Stimulated activated CD8-positive, alpha-beta memory T cell treated with anti-CD3 and anti-CD28 coated beads, Interleukin-15, amount 100 ng/mL, for 1 hour (primary cell): ENCODE measurements at regions not wholly inside any gene's neighbourhood (a gene's known extent, or its start where the extent isn't known, plus 50 kb on each side); places are given as distances from the start of the nearest gene placed in this dataset.
"Not testable (repeated sequence)": the region's sequence is repeated elsewhere in the genome, so short reads cannot be mapped to it uniquely, and the experiment has no call there.

Experiments used
- DNase-seq: peaks from one replicate; pipeline ENCODE4 v3.0.0-alpha.2; 2020; ENCODE audit warnings: low read depth

DNA sequence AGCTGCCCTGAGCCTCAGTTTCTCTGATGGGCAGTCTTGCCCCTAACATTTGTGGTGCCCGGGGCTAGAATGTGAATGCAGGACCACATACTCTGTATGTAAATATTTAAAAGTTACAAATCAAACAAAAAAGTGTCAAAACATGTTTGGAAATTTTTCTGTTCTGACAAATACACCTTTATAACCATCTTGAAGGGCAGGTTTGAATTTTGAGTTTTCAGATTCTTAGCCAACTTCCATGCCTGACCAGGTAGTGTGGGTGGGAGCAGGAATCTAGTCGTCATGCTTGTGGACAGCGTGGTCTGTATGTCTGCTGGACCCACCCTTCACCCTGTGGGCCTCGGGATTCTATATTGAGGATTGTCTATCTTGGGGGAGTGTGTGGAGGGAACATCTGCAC is 325.1 kb downstream of the SOX4 start:
- no peak for DNase-seq

GRCh38 chr6:21922086-21922485 is 328.5 kb downstream of the SOX4 start:
- DNase-seq, result no peak

- DNase-seq, result no peak
These were observed 330.5 kb downstream of the SOX4 start for GRCh38 chr6:21924002-21924401.

DNA sequence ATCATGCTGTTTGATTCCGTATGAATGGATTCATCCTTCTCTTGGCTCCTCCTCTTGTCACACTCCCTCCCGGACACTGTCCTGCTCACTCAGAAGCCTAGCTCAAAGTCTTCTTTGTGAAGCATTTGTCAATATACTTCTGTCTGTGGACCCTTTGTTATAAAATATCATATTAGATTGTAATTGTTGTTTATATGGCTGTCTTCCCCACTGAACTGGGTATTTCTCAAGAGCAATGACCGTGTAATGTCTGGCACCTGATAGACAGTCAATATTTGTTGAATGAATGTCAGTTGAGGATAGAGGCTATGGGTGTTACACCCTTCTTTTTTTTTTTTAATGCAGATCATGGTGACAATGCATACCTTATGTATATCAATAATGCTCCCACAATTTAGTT is 335.3 kb downstream of the SOX4 start:
- DNase-seq, result no peak

GRCh38 chr6:21931641-21932335 is 338.2 kb downstream of the SOX4 start:
- no peak for DNase-seq

DNA sequence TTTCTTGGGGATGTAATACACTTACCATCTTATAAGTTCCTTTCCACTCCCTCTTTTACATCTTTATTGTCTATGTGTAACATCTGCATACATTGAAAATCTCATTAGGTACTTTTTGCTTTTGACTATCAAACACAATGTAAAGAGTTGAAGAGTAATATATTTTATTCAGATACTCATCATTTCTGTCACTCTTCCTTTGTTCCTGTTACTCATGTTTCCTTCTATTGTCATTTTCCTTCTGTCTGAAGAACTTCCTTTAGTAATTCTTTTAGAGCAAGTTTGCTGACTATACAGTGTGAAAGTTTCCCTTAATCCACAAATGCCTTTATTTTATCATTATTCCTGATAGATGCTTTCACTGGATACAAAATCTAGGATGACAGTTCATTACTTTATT is 339.8 kb downstream of the SOX4 start:
- no peak for DNase-seq

- DNase-seq, result no peak
These were observed 341.6 kb downstream of the SOX4 start for GRCh38 chr6:21935142-21935541.

- no peak for DNase-seq
These were observed 342.0 kb downstream of the SOX4 start for GRCh38 chr6:21935561-21936028.

- no peak for DNase-seq
These were observed 343.9 kb downstream of the SOX4 start for GRCh38 chr6:21937466-21937865.

DNA sequence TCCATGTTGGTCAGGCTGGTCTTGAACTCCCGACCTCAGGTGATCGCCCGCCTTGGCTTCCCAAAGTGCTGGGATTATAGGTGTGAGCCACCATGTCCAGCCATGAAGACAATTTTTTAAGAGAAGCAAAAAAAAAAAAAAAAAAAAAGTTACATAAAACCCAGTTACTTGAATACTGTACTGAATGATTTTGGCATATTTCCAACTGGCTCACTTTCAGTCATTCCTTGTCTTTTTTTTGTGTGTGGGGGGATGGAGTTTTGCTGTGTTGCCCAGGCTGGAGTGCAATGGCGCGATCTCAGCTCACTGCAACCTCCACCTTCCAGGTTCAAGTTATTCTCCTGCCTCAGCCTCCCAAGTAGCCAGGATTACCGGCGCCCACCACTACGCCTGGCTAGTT is 345.5 kb downstream of the SOX4 start:
- not testable (repeated sequence) for DNase-seq

DNA sequence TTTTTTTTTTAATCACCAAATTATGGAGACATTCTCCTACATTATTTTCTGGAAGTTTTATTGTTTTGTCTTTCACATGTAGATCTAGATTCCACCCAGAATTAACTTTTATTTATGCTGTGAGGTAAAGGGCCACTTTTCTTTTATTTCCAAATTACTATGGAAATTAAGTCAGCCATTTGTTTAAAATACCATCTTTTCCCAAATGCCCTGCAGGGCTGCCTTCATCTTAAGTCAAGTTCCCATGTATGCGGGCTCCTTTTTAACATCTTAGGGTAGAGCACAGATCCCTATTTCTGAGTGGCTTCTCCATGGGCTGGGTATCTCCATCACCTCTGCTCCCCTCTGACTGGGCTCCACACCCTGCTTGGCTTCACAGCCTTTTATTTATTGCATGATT is 348.4 kb downstream of the SOX4 start:
- DNase-seq, result no peak

GRCh38 chr6:21942897-21943296 is 349.3 kb downstream of the SOX4 start:
- no peak for DNase-seq

GRCh38 chr6:21946298-21946783 is 350.5 kb downstream of the PRL start:
- no peak for DNase-seq

DNA sequence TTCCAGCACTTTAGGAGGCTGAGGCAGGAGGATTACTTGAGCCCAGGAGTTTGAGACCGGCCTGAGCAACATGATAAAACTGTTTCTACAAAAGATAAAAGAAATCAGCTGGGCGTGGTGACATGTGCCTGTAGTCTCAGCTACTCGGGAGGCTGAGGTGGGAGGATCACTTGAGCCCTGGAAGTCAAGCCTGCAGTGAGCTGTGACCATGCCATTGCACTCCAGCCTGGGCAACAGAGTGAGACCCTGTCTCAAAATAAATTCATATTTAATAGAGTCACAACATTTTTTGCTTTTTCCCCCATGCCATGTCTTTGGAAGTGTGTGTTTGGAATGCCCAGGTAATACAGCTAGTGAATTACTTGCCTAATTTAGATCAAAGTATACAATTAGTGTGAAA is 349.6 kb downstream of the PRL start:
- DNase-seq, result not testable (repeated sequence)

- no peak for DNase-seq
These were observed 349.0 kb downstream of the PRL start for GRCh38 chr6:21947731-21948386.

GRCh38 chr6:21949211-21949801 is 347.5 kb downstream of the PRL start:
- DNase-seq, result no peak

DNA sequence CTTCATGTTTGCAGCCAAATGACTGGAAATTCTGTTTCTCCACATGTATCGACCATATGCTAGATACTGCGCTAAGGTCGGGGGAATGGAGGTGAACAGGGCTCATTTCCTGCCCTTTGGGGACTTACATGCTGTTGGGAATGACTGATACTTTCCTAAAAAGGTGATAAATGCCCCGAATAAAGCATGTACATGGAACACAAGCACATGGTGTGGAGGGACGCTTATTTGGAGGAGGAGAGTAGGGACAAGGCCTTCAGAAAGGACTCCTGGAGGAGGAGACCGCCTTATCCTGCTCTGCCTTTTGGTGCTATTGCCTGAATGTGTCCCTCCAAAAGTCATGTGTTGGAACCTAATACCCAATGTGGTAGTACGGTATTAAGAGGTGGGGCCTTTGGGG is 344.5 kb downstream of the PRL start:
- DNase-seq, result no peak

DNA sequence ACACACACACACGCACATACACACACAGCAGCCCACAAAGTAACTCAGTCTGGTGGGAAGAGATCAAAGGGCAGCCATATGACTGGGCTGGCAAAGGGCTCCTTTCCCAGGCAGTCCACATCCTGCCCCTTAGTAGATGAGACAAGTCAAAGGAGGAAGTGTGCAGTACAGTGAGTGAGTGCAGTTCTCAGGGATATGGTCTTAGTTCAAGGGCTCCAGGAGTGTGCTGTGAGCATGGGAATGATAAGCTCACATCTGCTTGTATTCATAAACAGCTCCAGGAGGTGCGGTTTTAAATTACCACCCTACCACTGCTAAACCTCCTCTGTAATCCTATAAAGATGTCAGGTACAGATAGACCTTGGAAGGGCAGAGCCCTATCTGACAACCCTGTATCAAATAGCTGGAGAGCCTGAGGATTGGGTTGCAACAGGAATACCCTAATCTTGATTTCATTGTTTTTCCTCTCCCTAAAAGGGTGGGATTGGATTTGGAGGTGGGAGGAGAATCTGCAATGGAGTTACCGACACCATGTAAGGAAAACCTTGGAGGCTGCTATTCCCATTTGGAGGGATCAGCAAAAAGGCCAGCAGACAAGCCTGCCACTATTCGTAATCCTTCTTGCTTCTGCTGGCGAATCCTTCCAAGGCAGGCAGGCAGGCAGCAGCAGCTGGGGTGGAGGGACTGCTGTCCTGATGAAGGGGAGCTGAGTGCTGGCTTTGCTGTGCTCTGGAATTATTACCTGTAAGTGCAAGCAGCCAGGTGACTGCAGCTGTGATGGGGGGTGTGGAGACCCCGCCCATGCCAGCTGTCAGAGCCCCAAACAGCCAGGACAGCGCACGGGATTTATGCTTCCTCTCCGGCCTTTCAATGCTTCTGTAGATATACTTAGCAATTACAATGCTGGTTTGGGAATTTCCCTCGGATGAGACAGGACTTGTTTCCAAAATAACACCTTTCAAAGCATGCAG is 342.7 kb downstream of the PRL start:
- DNase-seq, result no peak

DNA sequence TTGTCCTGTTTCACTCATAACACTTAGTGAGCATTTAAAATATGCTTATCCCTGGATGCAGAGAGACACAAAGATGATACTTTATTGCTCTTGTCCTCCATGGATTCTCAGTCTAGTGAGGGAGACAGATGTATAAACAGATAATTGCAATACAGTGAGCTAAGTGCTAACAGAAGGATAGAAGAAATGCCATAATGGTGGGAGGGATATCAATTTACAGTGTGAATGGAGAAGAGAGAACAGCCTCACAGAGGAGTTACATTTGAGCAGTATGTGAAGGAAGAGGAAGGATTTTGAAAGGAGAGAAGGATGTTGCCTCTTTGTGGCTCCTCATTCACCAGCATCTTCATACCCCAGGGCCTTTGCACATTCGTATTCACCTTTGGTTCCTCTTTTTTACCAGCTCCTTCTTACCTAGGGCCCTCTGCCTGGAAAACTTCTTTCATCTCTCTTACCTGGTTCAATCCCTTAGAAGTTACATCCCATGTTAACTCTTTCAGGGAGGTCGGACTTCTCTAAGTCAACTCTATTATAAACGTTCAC is 341.7 kb downstream of the PRL start:
- no peak for DNase-seq

DNA sequence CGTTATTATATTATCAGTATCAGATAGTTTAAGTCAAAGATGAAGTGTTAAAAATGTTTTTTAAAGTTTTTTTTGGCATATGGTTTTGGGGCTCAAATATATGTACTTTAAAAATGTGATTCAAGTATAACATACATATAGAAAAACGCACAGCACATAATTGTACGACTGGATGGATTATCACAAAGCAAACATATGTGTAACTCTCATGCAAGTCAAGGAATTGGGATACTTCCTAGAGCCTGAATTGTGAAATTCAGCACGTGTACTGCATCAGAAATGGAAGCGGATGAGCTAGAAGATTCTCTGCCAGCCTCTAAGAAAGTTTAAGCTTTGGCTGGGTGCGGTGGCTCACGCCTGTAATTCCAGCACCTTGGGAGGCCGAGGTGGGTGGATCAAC is 340.9 kb downstream of the PRL start:
- no peak for DNase-seq

- DNase-seq, result no peak
These were observed 338.4 kb downstream of the PRL start for GRCh38 chr6:21958428-21958827.

- no peak for DNase-seq
These were observed 335.6 kb downstream of the PRL start for GRCh38 chr6:21961226-21961625.
